Bronchial epithelial cell (primary cell): ENCODE measurements at regions not wholly inside any gene's neighbourhood (a gene's known extent, or its start where the extent isn't known, plus 50 kb on each side); places are given as distances from the start of the nearest gene placed in this dataset.

Experiments
- DNase-seq: peaks from one replicate; pipeline ENCODE4 v3.0.0-alpha.2; 2010; ENCODE audit warnings: low read depth
- FAIRE-seq: peaks from 2 replicates; lab custom pipeline; 2011; peaks lifted over from hg19 to GRCh38; lab: Jason Lieb, UNC
- H3K27me3 ChIP-seq: 2 replicates; pipeline ENCODE4 v1.5.1; 2011; ENCODE audit warnings: low read length; ENCODE audit not compliant: control insufficient read depth, insufficient read depth
- H3K36me3 ChIP-seq: 2 replicates; pipeline ENCODE4 v1.5.1; 2011; ENCODE audit warnings: low read length; ENCODE audit not compliant: control insufficient read depth, insufficient read depth
- H3K4me3 ChIP-seq: 2 replicates; pipeline ENCODE4 v1.5.1; 2011; ENCODE audit warnings: mild to moderate bottlenecking, low read depth, low read length, control low read depth
- CTCF ChIP-seq: IDR thresholded peaks from 2 replicates; pipeline ENCODE4 v1.5.1; 2011; ENCODE audit warnings: mild to moderate bottlenecking, moderate library complexity, low read length, control low read depth, inconsistent platforms; ENCODE audit not compliant: insufficient read depth, severe bottlenecking

- no peak for TF ChIP-seq CTCF
- Histone ChIP-seq H3K4me3 (no peak overlapping the region), H3K36me3 (no peaks in the 10 kb centered on the region), H3K27me3 (no peaks in the 10 kb centered on the region)
- DNase-seq, result no peak
- no peak for FAIRE-seq
Measured at GRCh38 chr18:78080761-78081160, 831.1 kb downstream of the GALR1 start.

GRCh38 chr18:78082816-78083215, 833.2 kb downstream of the GALR1 start:
- H3K4me3 ChIP-seq, result no peak overlapping the region
- no peak for TF ChIP-seq CTCF
- FAIRE-seq, result no peak
- H3K27me3 ChIP-seq, result no peaks in the 10 kb centered on the region
- DNase-seq, result no peak
- H3K36me3 ChIP-seq, result no peaks in the 10 kb centered on the region

GRCh38 chr18:78085241-78086185, 835.9 kb downstream of the GALR1 start:
- Histone ChIP-seq H3K36me3 (no peaks in the 10 kb centered on the region), H3K4me3 (no peak overlapping the region), H3K27me3 (no peaks in the 10 kb centered on the region)
- FAIRE-seq (no peak), DNase-seq (no peak)
- no peak for TF ChIP-seq CTCF

GRCh38 chr18:78086931-78087330, 837.3 kb downstream of the GALR1 start:
- Histone ChIP-seq H3K4me3 (no peak overlapping the region), H3K27me3 (no peaks in the 10 kb centered on the region), H3K36me3 (no peaks in the 10 kb centered on the region)
- FAIRE-seq (no peak), DNase-seq (no peak)
- no peak for TF ChIP-seq CTCF

GRCh38 chr18:78087338-78087737, 837.7 kb downstream of the GALR1 start:
- no peak for FAIRE-seq

More at GRCh38 chr18:78087338-78087737, 837.7 kb downstream of the GALR1 start:
- Histone ChIP-seq H3K4me3 (no peak overlapping the region), H3K27me3 (no peaks in the 10 kb centered on the region), H3K36me3 (no peaks in the 10 kb centered on the region)
- no peak for TF ChIP-seq CTCF
- DNase-seq, result no peak
